Esophagus squamous epithelium (tissue), 5 donors: ENCODE measurements at regions not wholly inside any gene's neighbourhood (a gene's known extent, or its start where the extent isn't known, plus 50 kb on each side); places are given as distances from the start of the nearest gene placed in this dataset.

ENCODE experiments used
- DNase-seq: peaks from one replicate; lab custom pipeline; 2025; lab: John Stamatoyannopoulos, UW
- H3K27ac ChIP-seq, 4 donors: fragments of 200-600 bp; sonication (generic); one replicate each; pipeline ENCODE4 v1.5.1; 2016 to 2019; ENCODE audit warnings: mild to moderate bottlenecking in 1 of 4
- H3K27me3 ChIP-seq, 4 donors: fragments of 200-600 bp; sonication (generic); 1 replicate in 3 of 4; 2 replicates in 1 of 4; pipeline versions ENCODE4 v1.5.1 to v1.6.0; 2017 to 2021; ENCODE audit warnings: antibody characterized with exemption in 1 of 4
- H3K36me3 ChIP-seq, 3 donors: fragments of 200-600 bp; sonication (generic); one replicate each; pipeline ENCODE4 v1.5.1; 2016 to 2019
- H3K4me1 ChIP-seq, 3 donors: fragments of 200-600 bp; sonication (generic); one replicate each; pipeline ENCODE4 v1.5.1; 2017 to 2019
- H3K4me3 ChIP-seq, 4 donors: fragments of 200-600 bp; sonication (generic); 1 replicate in 3 of 4; 2 replicates in 1 of 4; pipeline ENCODE4 v1.5.1; 2016 to 2019; ENCODE audit warnings: mild to moderate bottlenecking in 2 of 4, moderate library complexity in 1 of 4
- H3K9me3 ChIP-seq, 3 donors: fragments of 200-600 bp; sonication (generic); one replicate each; pipeline ENCODE4 v1.5.1; 2016 to 2019
- CTCF ChIP-seq, 6 experiments: fragments of 450-650 bp in 4 of 6; fragments of 200-600 bp in 2 of 6; sonication (generic) in 2 of 6; IDR thresholded peaks; one replicate each; pipeline ENCODE4 v1.5.1; 2016 to 2019; ENCODE audit warnings: antibody characterized with exemption in 6 of 6, mild to moderate bottlenecking in 4 of 6, moderate library complexity in 4 of 6
- POLR2A ChIP-seq, 4 donors: fragments of 450-650 bp; IDR thresholded peaks; one replicate each; pipeline ENCODE4 v1.6.1; 2017; ENCODE audit warnings: antibody characterized with exemption in 4 of 4, mild to moderate bottlenecking in 4 of 4, moderate library complexity in 3 of 4
- WGBS, 2 donors: methylation state at CpG; one replicate each; pipeline ENCODE4 v1.1.5; 2018; 5-methylcytosine and 5-hydroxymethylcytosine counted together
- intact Hi-C: fragments of 100-400 bp; cut with DNase I; formaldehyde crosslinking; loops from one replicate; pipeline ENCODE4 v1.15.0; 2022
- donor health status: DM: yes; HTN: yes; CAD: no.

GRCh38 chr10:3999642-4000041, 214.6 kb upstream of the KLF6 start:
- Histone ChIP-seq H3K36me3 (no peaks in the 10 kb centered on the region), H3K9me3 (no peaks in the 10 kb centered on the region), H3K27ac (no peak overlapping the region), H3K27me3 (no peaks in the 10 kb centered on the region), H3K4me1 (peaks cover 0 to 8% (median 0%) of the 10 kb centered on the region in 3 donors), H3K4me3 (no peak overlapping the region)
- TF ChIP-seq CTCF (IDR thresholded peaks at IDR 0.05), result no peak
- no peak for TF ChIP-seq POLR2A (IDR thresholded peaks at IDR 0.05)
- no peak for DNase-seq
- 76 to 84% methylated on average over 2 of the region's 2 CpGs for WGBS, 2 donors
- intact Hi-C loops, result no loop called here

- no peaks in the 10 kb centered on the region for H3K9me3 ChIP-seq
- no peak for DNase-seq
- H3K36me3 ChIP-seq, result no peaks in the 10 kb centered on the region
- 70 to 74% methylated on average over 4 of the region's 4 CpGs for WGBS, 2 donors
- no peak overlapping the region for H3K27ac ChIP-seq
- no peaks in the 10 kb centered on the region for H3K27me3 ChIP-seq
- no peak for TF ChIP-seq POLR2A (IDR thresholded peaks at IDR 0.05)
- no peak for TF ChIP-seq CTCF (IDR thresholded peaks at IDR 0.05)
- intact Hi-C loops, result no loop called here
- no peak overlapping the region for H3K4me3 ChIP-seq
- peaks cover 0 to 8% (median 0%) of the 10 kb centered on the region in 3 donors for H3K4me1 ChIP-seq
Measured at GRCh38 chr10:3996697-3997096, 211.7 kb upstream of the KLF6 start.

- intact Hi-C loops, result no loop called here
- no peak for TF ChIP-seq POLR2A (IDR thresholded peaks at IDR 0.05)
- TF ChIP-seq CTCF (IDR thresholded peaks at IDR 0.05), result no peak
- no peaks in the 10 kb centered on the region for H3K27me3 ChIP-seq
- H3K27ac ChIP-seq, result no peak overlapping the region
- DNase-seq, result no peak
- no peaks in the 10 kb centered on the region for H3K36me3 ChIP-seq
- no peak overlapping the region for H3K4me3 ChIP-seq
- H3K9me3 ChIP-seq, result no peaks in the 10 kb centered on the region
- WGBS, 2 donors, result 46 to 48% methylated on average over 8 of the region's 8 CpGs
- H3K4me1 ChIP-seq, result peaks cover 0 to 8% (median 0%) of the 10 kb centered on the region in 3 donors
Measured at GRCh38 chr10:3995302-3996210, 210.5 kb upstream of the KLF6 start.

GRCh38 chr10:3992382-3993178, 207.6 kb upstream of the KLF6 start:
- no peak overlapping the region for H3K4me3 ChIP-seq
- peaks cover 0 to 10% (median 0%) of the 10 kb centered on the region in 3 donors for H3K4me1 ChIP-seq
- no peak for DNase-seq
- 71 to 86% methylated on average over 9 of the region's 16 CpGs for WGBS, 2 donors
- TF ChIP-seq POLR2A (IDR thresholded peaks at IDR 0.05) (no peak), CTCF (IDR thresholded peaks at IDR 0.05) (no peak)
- intact Hi-C loops, result no loop called here
- no peak overlapping the region for H3K27ac ChIP-seq
- H3K27me3 ChIP-seq, result no peaks in the 10 kb centered on the region
- no peaks in the 10 kb centered on the region for H3K9me3 ChIP-seq
- H3K36me3 ChIP-seq, result no peaks in the 10 kb centered on the region

- WGBS, 2 donors, result 71 to 90% methylated on average over 2 of the region's 5 CpGs
- intact Hi-C loops, result no loop called here
- H3K36me3 ChIP-seq, result no peaks in the 10 kb centered on the region
Measured at GRCh38 chr10:3990307-3990706, 205.3 kb upstream of the KLF6 start.

More at GRCh38 chr10:3990307-3990706, 205.3 kb upstream of the KLF6 start:
- peaks cover 0 to 12% (median 0%) of the 10 kb centered on the region in 3 donors for H3K4me1 ChIP-seq
- no peaks in the 10 kb centered on the region for H3K27me3 ChIP-seq
- DNase-seq, result no peak
- H3K9me3 ChIP-seq, result no peaks in the 10 kb centered on the region
- H3K4me3 ChIP-seq, result no peak overlapping the region
- no peak overlapping the region for H3K27ac ChIP-seq
- TF ChIP-seq POLR2A (IDR thresholded peaks at IDR 0.05) (no peak), CTCF (IDR thresholded peaks at IDR 0.05) (no peak)
